H9 (cell line): ENCODE measurements at regions not wholly inside any gene's neighbourhood (a gene's known extent, or its start where the extent isn't known, plus 50 kb on each side); places are given as distances from the start of the nearest gene placed in this dataset.

Source experiments
- DNase-seq: peaks from one replicate; pipeline ENCODE4 v3.0.0-alpha.2; 2017
- H2AFZ ChIP-seq: one replicate; pipeline ENCODE4 v1.6.1; 2013; ENCODE audit warnings: mild to moderate bottlenecking, low read length, control low read depth, moderate library complexity
- H2AK5ac ChIP-seq: 2 replicates; pipeline ENCODE4 v1.6.1; 2013; ENCODE audit warnings: low read length, control low read depth, mixed read lengths; ENCODE audit not compliant: insufficient read length
- H2BK120ac ChIP-seq: one replicate; pipeline ENCODE4 v1.6.1; 2013; ENCODE audit warnings: low read depth, mild to moderate bottlenecking, low read length, control low read depth, inconsistent platforms; ENCODE audit not compliant: poor library complexity, severe bottlenecking
- H2BK12ac ChIP-seq: 2 replicates; pipeline ENCODE4 v1.6.1; 2013; ENCODE audit warnings: low read length, control low read depth, mixed read lengths, low read depth; ENCODE audit not compliant: insufficient read length
- H2BK15ac ChIP-seq: 2 replicates; pipeline ENCODE4 v1.6.1; 2013; ENCODE audit warnings: low read depth, low read length, control low read depth
- H2BK20ac ChIP-seq: one replicate; pipeline ENCODE4 v1.6.1; 2013; ENCODE audit warnings: low read depth, mild to moderate bottlenecking, low read length, control low read depth, inconsistent platforms; ENCODE audit not compliant: poor library complexity, severe bottlenecking
- H2BK5ac ChIP-seq: 2 replicates; pipeline ENCODE4 v1.6.1; 2013; ENCODE audit warnings: low read length, control low read depth, mixed read lengths; ENCODE audit not compliant: insufficient read length
- H3K14ac ChIP-seq: 2 replicates; pipeline ENCODE4 v1.6.1; 2013; ENCODE audit warnings: low read length, control low read depth; ENCODE audit not compliant: insufficient read depth
- H3K18ac ChIP-seq: 2 replicates; pipeline ENCODE4 v1.6.1; 2013; ENCODE audit warnings: low read depth, mild to moderate bottlenecking, mixed read lengths, low read length, control low read depth; ENCODE audit not compliant: insufficient read length
- H3K23ac ChIP-seq: 2 replicates; pipeline ENCODE4 v1.6.1; 2013; ENCODE audit warnings: low read length, control low read depth, mixed read lengths, low read depth; ENCODE audit not compliant: insufficient read length
- H3K23me2 ChIP-seq: 2 replicates; pipeline ENCODE4 v1.6.1; 2013; ENCODE audit warnings: low read depth, mild to moderate bottlenecking, mixed read lengths, low read length, control low read depth; ENCODE audit not compliant: insufficient read length, poor library complexity, severe bottlenecking
- H3K27ac ChIP-seq: 2 replicates; pipeline ENCODE4 v1.5.1; 2013; ENCODE audit warnings: low read length, control low read depth, mixed read lengths, low read depth; ENCODE audit not compliant: insufficient read length
- H3K27me3 ChIP-seq: 2 replicates; pipeline ENCODE4 v1.6.1; 2013; ENCODE audit warnings: low read length, control low read depth, inconsistent platforms; ENCODE audit not compliant: insufficient read depth
- H3K4ac ChIP-seq: 2 replicates; pipeline ENCODE4 v1.6.1; 2013; ENCODE audit warnings: low read depth, mild to moderate bottlenecking, control low read depth, inconsistent platforms, low read length, moderate library complexity
- H3K4me1 ChIP-seq: 2 replicates; pipeline ENCODE4 v1.6.1; 2013; ENCODE audit warnings: low read length, control low read depth, inconsistent platforms; ENCODE audit not compliant: insufficient read depth
- H3K4me2 ChIP-seq: 2 replicates; pipeline ENCODE4 v1.6.1; 2013; ENCODE audit warnings: low read length, control low read depth, mixed read lengths; ENCODE audit not compliant: insufficient read length, insufficient read depth
- H3K56ac ChIP-seq: 2 replicates; pipeline ENCODE4 v1.6.1; 2013; ENCODE audit warnings: low read depth, mild to moderate bottlenecking, mixed read lengths, low read length, control low read depth; ENCODE audit not compliant: insufficient read length
- H3K79me1 ChIP-seq: 2 replicates; pipeline ENCODE4 v1.6.1; 2013; ENCODE audit warnings: low read depth, mild to moderate bottlenecking, moderate library complexity, low read length, control low read depth, inconsistent platforms; ENCODE audit not compliant: insufficient read depth, poor library complexity, severe bottlenecking
- H3K79me2 ChIP-seq: 2 replicates; pipeline ENCODE4 v1.6.1; 2013; ENCODE audit warnings: low read length, control low read depth, inconsistent platforms; ENCODE audit not compliant: insufficient read depth
- H3K9ac ChIP-seq: 2 replicates; pipeline ENCODE4 v1.6.1; 2013; ENCODE audit warnings: low read length, control low read depth, mixed read lengths; ENCODE audit not compliant: insufficient read length; ENCODE audit errors: extremely low read depth
- H3K9me3 ChIP-seq: one replicate; pipeline ENCODE4 v1.6.1; 2013; ENCODE audit warnings: low read depth, low read length, inconsistent platforms; ENCODE audit not compliant: control insufficient read depth
- H3T11ph ChIP-seq: one replicate; pipeline ENCODE4 v1.6.1; 2013; ENCODE audit warnings: mild to moderate bottlenecking, low read length, control low read depth, inconsistent platforms
- H4K20me1 ChIP-seq: one replicate; pipeline ENCODE4 v1.6.1; 2013; ENCODE audit not compliant: control insufficient read depth, insufficient read length, insufficient read depth
- H4K5ac ChIP-seq: 2 replicates; pipeline ENCODE4 v1.6.1; 2013; ENCODE audit warnings: low read depth, mild to moderate bottlenecking, mixed read lengths, low read length, control low read depth; ENCODE audit not compliant: insufficient read length
- H4K8ac ChIP-seq: replicated peaks from 2 replicates; pipeline ENCODE4 v1.6.1; 2013; ENCODE audit warnings: low read length, control low read depth, mixed read lengths, low read depth; ENCODE audit not compliant: insufficient read length
- H4K91ac ChIP-seq: 2 replicates; pipeline ENCODE4 v1.6.1; 2013; ENCODE audit warnings: low read depth, mild to moderate bottlenecking, moderate library complexity, mixed read lengths, low read length, control low read depth; ENCODE audit not compliant: insufficient read length
- H3K27ac Mint-ChIP-seq, 3 experiments: 2 replicates in 2 of 3; 3 replicates in 1 of 3; pipeline ENCODE4 v1.8.0; 2020 to 2021; ENCODE audit warnings: mixed read lengths in 3 of 3, mild to moderate bottlenecking in 1 of 3, moderate library complexity in 1 of 3
- H3K27me3 Mint-ChIP-seq: 2 replicates; pipeline ENCODE4 v1.8.0; 2021; ENCODE audit warnings: low read depth, mild to moderate bottlenecking, moderate library complexity, mixed read lengths
- H3K36me3 Mint-ChIP-seq, 3 experiments: 2 replicates in 2 of 3; 3 replicates in 1 of 3; pipeline ENCODE4 v1.8.0; 2020 to 2021; ENCODE audit warnings: low read depth in 3 of 3, mixed read lengths in 3 of 3; ENCODE audit not compliant: insufficient read depth in 1 of 3
- H3K4me1 Mint-ChIP-seq, 2 experiments: 2 replicates each; pipeline ENCODE4 v1.8.0; 2020; ENCODE audit warnings: mixed read lengths in 2 of 2
- H3K4me3 Mint-ChIP-seq, 2 experiments: 2 replicates in 1 of 2; 3 replicates in 1 of 2; pipeline ENCODE4 v1.8.0; 2020 to 2021; ENCODE audit warnings: mild to moderate bottlenecking in 2 of 2, mixed read lengths in 2 of 2, moderate library complexity in 1 of 2
- H3K9me3 Mint-ChIP-seq, 2 experiments: 2 replicates in 1 of 2; 3 replicates in 1 of 2; pipeline ENCODE4 v1.8.0; 2020; ENCODE audit warnings: mild to moderate bottlenecking in 2 of 2, mixed read lengths in 2 of 2, moderate library complexity in 1 of 2
- WGBS: extraction: QIAGEN DNeasy Blood & Tissue Kit; methylation state at CpG from one replicate; pipeline ENCODE4 v1.1.7; 2013; ENCODE audit warnings: missing lambda C conversion rate, low lambda C conversion rate, mixed read lengths; ENCODE audit not compliant: insufficient read length; ENCODE audit errors: extremely low coverage; 5-methylcytosine and 5-hydroxymethylcytosine counted together
- TF ChIP-seq, protein P1 (sequence below): fragments of 200-600 bp; sonication (generic); conservative IDR thresholded peaks from 3 replicates; pipeline ENCODE4 v1.8.0; 2021; ENCODE audit warnings: antibody characterized with exemption, mild to moderate bottlenecking

DNA sequence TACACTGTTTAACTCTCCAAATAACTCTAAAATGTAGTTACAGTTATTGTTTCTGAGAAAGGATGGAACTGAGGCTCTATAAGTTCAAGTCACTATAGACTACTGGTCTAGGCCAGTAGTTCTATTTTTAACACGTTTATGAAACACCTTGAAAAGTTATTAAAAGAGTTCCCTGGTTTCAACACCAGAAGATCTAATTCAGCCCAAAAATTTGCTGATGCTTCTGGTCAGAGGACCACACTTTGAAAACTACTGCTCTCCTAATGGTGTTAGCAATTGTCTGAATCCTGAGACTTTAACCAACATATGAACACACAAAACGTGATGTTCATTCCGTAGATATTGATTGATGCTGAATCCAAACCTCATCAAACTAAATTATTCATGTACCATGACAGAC is 658.6 kb upstream of the STEAP1 start:
- no peak overlapping the region for H4K8ac ChIP-seq
- no CpG with 5 or more reads among the region's 3 CpGs for WGBS
- no peak overlapping the region for H3K27ac Mint-ChIP-seq

More for the DNA sequence above, 658.6 kb upstream of the STEAP1 start:
- Histone ChIP-seq H3K4ac (no peak overlapping the region), H3K27ac (no peak overlapping the region), H3K23ac (no peak overlapping the region), H3K79me1 (no peaks in the 10 kb centered on the region), H3K9me3 (no peaks in the 10 kb centered on the region), H2BK12ac (no peak overlapping the region), H4K91ac (no peak overlapping the region), H3K4me1 (no peaks in the 10 kb centered on the region; the same call in 1 of the 2 replicates), H4K20me1 (no peaks in the 10 kb centered on the region), H2BK5ac (no peak overlapping the region), H4K5ac (no peak overlapping the region), H3K79me2 (no peaks in the 10 kb centered on the region), H2AFZ (no peak overlapping the region), H3K18ac (no peak overlapping the region), H3K9ac (no peak overlapping the region), H3T11ph (no peak overlapping the region), H2BK15ac (no peak overlapping the region), H3K14ac (no peak overlapping the region), H3K23me2 (no peaks in the 10 kb centered on the region), H2BK120ac (no peak overlapping the region), H2BK20ac (no peak overlapping the region), H3K27me3 (no peaks in the 10 kb centered on the region), H3K4me2 (no peak overlapping the region), H3K56ac (no peak overlapping the region), H2AK5ac (no peak overlapping the region)
- H3K4me1 Mint-ChIP-seq, result peaks cover 0 to 3% of the 10 kb centered on the region in 2 experiments; a peak in 1 of 4 replicates
- H3K4me3 Mint-ChIP-seq, result no peak overlapping the region
- TF ChIP-seq, protein P1, sequence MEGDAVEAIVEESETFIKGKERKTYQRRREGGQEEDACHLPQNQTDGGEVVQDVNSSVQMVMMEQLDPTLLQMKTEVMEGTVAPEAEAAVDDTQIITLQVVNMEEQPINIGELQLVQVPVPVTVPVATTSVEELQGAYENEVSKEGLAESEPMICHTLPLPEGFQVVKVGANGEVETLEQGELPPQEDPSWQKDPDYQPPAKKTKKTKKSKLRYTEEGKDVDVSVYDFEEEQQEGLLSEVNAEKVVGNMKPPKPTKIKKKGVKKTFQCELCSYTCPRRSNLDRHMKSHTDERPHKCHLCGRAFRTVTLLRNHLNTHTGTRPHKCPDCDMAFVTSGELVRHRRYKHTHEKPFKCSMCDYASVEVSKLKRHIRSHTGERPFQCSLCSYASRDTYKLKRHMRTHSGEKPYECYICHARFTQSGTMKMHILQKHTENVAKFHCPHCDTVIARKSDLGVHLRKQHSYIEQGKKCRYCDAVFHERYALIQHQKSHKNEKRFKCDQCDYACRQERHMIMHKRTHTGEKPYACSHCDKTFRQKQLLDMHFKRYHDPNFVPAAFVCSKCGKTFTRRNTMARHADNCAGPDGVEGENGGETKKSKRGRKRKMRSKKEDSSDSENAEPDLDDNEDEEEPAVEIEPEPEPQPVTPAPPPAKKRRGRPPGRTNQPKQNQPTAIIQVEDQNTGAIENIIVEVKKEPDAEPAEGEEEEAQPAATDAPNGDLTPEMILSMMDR, result no peak
- no peak for DNase-seq
- no peaks in the 10 kb centered on the region for H3K27me3 Mint-ChIP-seq
- H3K36me3 Mint-ChIP-seq, result no peaks in the 10 kb centered on the region
- no peaks in the 10 kb centered on the region for H3K9me3 Mint-ChIP-seq
